HCT116 (cell line): ENCODE measurements at regions not wholly inside any gene's neighbourhood (a gene's known extent, or its start where the extent isn't known, plus 50 kb on each side); places are given as distances from the start of the nearest gene placed in this dataset.

Experiments
- ATAC-seq: fragments of 200-7000 bp; cut with Tn5 transposase; 2 replicates; pipeline ENCODE4 v1.9.1; 2020; ENCODE audit warnings: mild to moderate bottlenecking, moderate library complexity
- BruUV-seq: library from RNA; stranded (reverse); fragments of 400-500 nt; replicated peaks from 2 replicates; lab custom pipeline; 2021; lab: Mats Ljungman, UMichigan
- CTCF ChIA-PET: fragments of 300-600 bp; sonication (Branson Sonifier 250); formaldehyde crosslinking; loops from one replicate; lab custom pipeline; 2021; ENCODE audit warnings: antibody characterized with exemption; lab: Charles Lee
- POLR2A ChIA-PET: fragments of 300-600, 350-600 bp; sonication (Branson Sonifier 250); formaldehyde crosslinking; loops from one replicate; lab custom pipeline; 2021; ENCODE audit warnings: antibody characterized with exemption; lab: Charles Lee
- RAD21 ChIA-PET, 2 experiments: fragments of 300-600 bp; sonication (Branson Sonifier 250); formaldehyde crosslinking; loops; one replicate each; lab custom pipeline; 2023; ENCODE audit warnings: low total read pairs in 2 of 2; ENCODE audit not compliant: uncharacterized antibody in 2 of 2, unreplicated experiment in 2 of 2, low non-redundant PET in 1 of 2; lab: Charles Lee
- DNase-seq: peaks from one replicate; pipeline ENCODE4 v3.0.0-alpha.2; 2010; ENCODE audit warnings: low read depth, low spot score
- H2AFZ ChIP-seq: fragments of 200-600 bp; shearing (Covaris generic), sonication (generic); 2 replicates; pipeline ENCODE4 v1.6.1; 2017; ENCODE audit warnings: low read depth, mixed run types, mixed read lengths, antibody characterized with exemption, low read length; ENCODE audit not compliant: poor library complexity, severe bottlenecking
- H3K27ac ChIP-seq: 2 replicates; pipeline ENCODE4 v1.5.1; 2012; ENCODE audit warnings: low read depth, low read length
- H3K27me3 ChIP-seq: fragments of 200-600 bp; sonication (generic); 2 replicates; pipeline ENCODE4 v1.6.1; 2016; ENCODE audit warnings: mixed run types, low read length, mixed read lengths; ENCODE audit not compliant: insufficient read depth
- H3K36me3 ChIP-seq, 2 experiments: fragments of 200-500 bp in 1 of 2; fragments of 200-600 bp in 1 of 2; sonication (Bioruptor generic) in 1 of 2; sonication (generic) in 1 of 2; 2 replicates each; pipeline versions ENCODE4 v1.5.1 to v1.6.1; 2014 to 2016; ENCODE audit warnings: low read length in 2 of 2, inconsistent platforms in 1 of 2, mixed read lengths in 1 of 2, mixed run types in 1 of 2; ENCODE audit not compliant: insufficient read depth in 2 of 2, control insufficient read depth in 1 of 2
- H3K4me1 ChIP-seq, 2 experiments: fragments of 200-600 bp in 1 of 2; sonication (generic) in 1 of 2; 2 replicates each; pipeline versions ENCODE4 v1.5.1 to v1.6.1; 2012 to 2017; ENCODE audit warnings: low read length in 2 of 2, inconsistent platforms in 1 of 2, mild to moderate bottlenecking in 1 of 2, mixed read lengths in 1 of 2, mixed run types in 1 of 2, moderate library complexity in 1 of 2; ENCODE audit not compliant: insufficient read depth in 2 of 2, control insufficient read depth in 1 of 2
- H3K4me2 ChIP-seq: fragments of 200-600 bp; sonication (generic); 2 replicates; pipeline ENCODE4 v1.6.1; 2017; ENCODE audit warnings: mixed run types, low read length, mixed read lengths
- H3K4me3 ChIP-seq, 2 experiments: fragments of 200-600 bp in 1 of 2; sonication (generic) in 1 of 2; replicated peaks in 1 of 2; 2 replicates each; pipeline ENCODE4 v1.5.1; 2011 to 2016; ENCODE audit warnings: low read length in 2 of 2, control low read depth in 1 of 2, low read depth in 1 of 2, mild to moderate bottlenecking in 1 of 2, mixed read lengths in 1 of 2, mixed run types in 1 of 2
- H3K79me2 ChIP-seq: fragments of 200-600 bp; sonication (generic); 2 replicates; pipeline ENCODE4 v1.6.1; 2017; ENCODE audit warnings: mild to moderate bottlenecking, mixed run types, low read length, moderate library complexity, mixed read lengths; ENCODE audit not compliant: insufficient read depth
- H3K9ac ChIP-seq: fragments of 200-600 bp; sonication (generic); 2 replicates; pipeline ENCODE4 v1.6.1; 2016; ENCODE audit warnings: low read length, mixed read lengths
- H3K9me2 ChIP-seq: fragments of 200-600 bp; sonication (generic), shearing (Covaris generic); 2 replicates; pipeline ENCODE4 v1.6.1; 2017; ENCODE audit warnings: mixed run types, mild to moderate bottlenecking, moderate library complexity; ENCODE audit not compliant: insufficient read depth
- H3K9me3 ChIP-seq, 2 experiments: fragments of 200-500 bp in 1 of 2; fragments of 200-600 bp in 1 of 2; sonication (Bioruptor generic) in 1 of 2; sonication (generic) in 1 of 2; 2 replicates each; pipeline ENCODE4 v1.6.1; 2014 to 2017; ENCODE audit warnings: low read length in 2 of 2, mixed read lengths in 2 of 2, inconsistent platforms in 1 of 2, low read depth in 1 of 2, mild to moderate bottlenecking in 1 of 2, mixed run types in 1 of 2, moderate library complexity in 1 of 2; ENCODE audit not compliant: control insufficient read depth in 1 of 2, insufficient read depth in 1 of 2
- H4K20me1 ChIP-seq: fragments of 200-600 bp; sonication (generic), shearing (Covaris generic); 2 replicates; pipeline ENCODE4 v1.6.1; 2017; ENCODE audit warnings: mixed run types, mild to moderate bottlenecking, moderate library complexity; ENCODE audit not compliant: insufficient read depth
- CBX3 ChIP-seq: IDR thresholded peaks from 2 replicates; pipeline ENCODE4 v1.6.1; 2012; ENCODE audit warnings: low read depth
- POLR2A ChIP-seq: IDR thresholded peaks from 2 replicates; pipeline ENCODE4 v1.7.0; 2011; ENCODE audit warnings: borderline replicate concordance; ENCODE audit not compliant: insufficient read depth, insufficient read length; ENCODE audit errors: extremely low read depth
- REST ChIP-seq: IDR thresholded peaks from 2 replicates; pipeline ENCODE4 v1.6.1; 2012; ENCODE audit warnings: low read depth
- SIN3A ChIP-seq: IDR thresholded peaks from 2 replicates; pipeline ENCODE4 v1.6.1; 2012; ENCODE audit warnings: low read depth
- YY1 ChIP-seq: IDR thresholded peaks from 2 replicates; pipeline ENCODE4 v1.6.1; 2011; ENCODE audit warnings: low read length, low read depth, moderate library complexity, mild to moderate bottlenecking; ENCODE audit not compliant: insufficient replicate concordance; ENCODE audit errors: extremely low read depth
- intact Hi-C: fragments of 100-400 bp; cut with micrococcal nuclease; formaldehyde crosslinking; loops from 2 replicates; pipeline ENCODE4 v1.10.0; 2022
- TF ChIP-seq, protein P1 (sequence below): IDR thresholded peaks from 2 replicates; pipeline ENCODE4 v1.6.1; 2011; ENCODE audit warnings: mild to moderate bottlenecking, low read length, moderate library complexity; ENCODE audit not compliant: insufficient replicate concordance; ENCODE audit errors: extremely low read depth

DNA sequence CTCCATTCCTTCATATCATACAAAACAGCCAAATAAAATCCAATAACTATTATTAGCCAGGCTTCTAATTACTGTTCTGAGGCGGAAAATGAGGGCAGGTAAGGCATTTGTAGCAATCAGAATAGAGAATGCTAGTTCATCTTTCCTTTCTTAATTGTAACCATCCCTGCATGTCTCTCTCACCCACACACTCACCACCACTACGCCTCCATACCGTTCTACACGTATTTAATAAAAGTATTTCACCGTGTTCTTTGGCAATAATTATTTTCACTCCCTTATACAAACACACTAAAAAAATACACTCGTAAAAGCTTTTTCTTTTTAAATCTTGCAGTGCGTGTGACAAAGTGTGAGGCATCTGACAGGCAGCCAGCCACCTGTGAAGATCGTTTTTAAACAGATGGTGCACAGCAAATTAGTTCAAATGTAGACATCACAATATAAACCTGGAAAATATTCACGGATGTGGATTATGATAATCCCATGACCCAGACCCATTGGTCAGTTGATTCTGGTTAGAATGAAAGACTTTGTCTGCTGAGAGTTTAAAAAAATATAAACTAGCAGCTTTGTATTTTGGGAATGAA is 653.6 kb downstream of the REEP3 start:
- ChIA-PET RAD21 (no interaction called here), POLR2A (no interaction called here), CTCF (no interaction called here)
- Histone ChIP-seq H3K79me2 (no peaks in the 10 kb centered on the region), H3K4me3 (no peak overlapping the region), H3K36me3 (no peaks in the 10 kb centered on the region), H3K4me1 (no peaks in the 10 kb centered on the region), H3K9ac (no peak overlapping the region), H3K9me2 (no peaks in the 10 kb centered on the region), H3K4me2 (no peak overlapping the region), H3K27ac (no peak overlapping the region), H2AFZ (no peak overlapping the region), H3K9me3 (no peaks in the 10 kb centered on the region), H3K27me3 (no peaks in the 10 kb centered on the region), H4K20me1 (no peaks in the 10 kb centered on the region)
- intact Hi-C loops: no loop called here
- TF ChIP-seq, protein P1, sequence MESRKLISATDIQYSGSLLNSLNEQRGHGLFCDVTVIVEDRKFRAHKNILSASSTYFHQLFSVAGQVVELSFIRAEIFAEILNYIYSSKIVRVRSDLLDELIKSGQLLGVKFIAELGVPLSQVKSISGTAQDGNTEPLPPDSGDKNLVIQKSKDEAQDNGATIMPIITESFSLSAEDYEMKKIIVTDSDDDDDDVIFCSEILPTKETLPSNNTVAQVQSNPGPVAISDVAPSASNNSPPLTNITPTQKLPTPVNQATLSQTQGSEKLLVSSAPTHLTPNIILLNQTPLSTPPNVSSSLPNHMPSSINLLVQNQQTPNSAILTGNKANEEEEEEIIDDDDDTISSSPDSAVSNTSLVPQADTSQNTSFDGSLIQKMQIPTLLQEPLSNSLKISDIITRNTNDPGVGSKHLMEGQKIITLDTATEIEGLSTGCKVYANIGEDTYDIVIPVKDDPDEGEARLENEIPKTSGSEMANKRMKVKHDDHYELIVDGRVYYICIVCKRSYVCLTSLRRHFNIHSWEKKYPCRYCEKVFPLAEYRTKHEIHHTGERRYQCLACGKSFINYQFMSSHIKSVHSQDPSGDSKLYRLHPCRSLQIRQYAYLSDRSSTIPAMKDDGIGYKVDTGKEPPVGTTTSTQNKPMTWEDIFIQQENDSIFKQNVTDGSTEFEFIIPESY: no peak
- TF ChIP-seq SIN3A (no peak), REST (no peak), CBX3 (no peak), YY1 (no peak), POLR2A (no peak)
- DNase-seq: no peak
- no TSS peak for BruUV-seq
- no peak for ATAC-seq
